OCI-M2 (cell line): ENCODE measurements at regions not wholly inside any gene's neighbourhood (a gene's known extent, or its start where the extent isn't known, plus 50 kb on each side); places are given as distances from the start of the nearest gene placed in this dataset.

ENCODE experiments used
- DNase-seq: peaks from one replicate; lab custom pipeline; 2025; ENCODE audit not compliant: unreplicated experiment; lab: John Stamatoyannopoulos, UW

DNA sequence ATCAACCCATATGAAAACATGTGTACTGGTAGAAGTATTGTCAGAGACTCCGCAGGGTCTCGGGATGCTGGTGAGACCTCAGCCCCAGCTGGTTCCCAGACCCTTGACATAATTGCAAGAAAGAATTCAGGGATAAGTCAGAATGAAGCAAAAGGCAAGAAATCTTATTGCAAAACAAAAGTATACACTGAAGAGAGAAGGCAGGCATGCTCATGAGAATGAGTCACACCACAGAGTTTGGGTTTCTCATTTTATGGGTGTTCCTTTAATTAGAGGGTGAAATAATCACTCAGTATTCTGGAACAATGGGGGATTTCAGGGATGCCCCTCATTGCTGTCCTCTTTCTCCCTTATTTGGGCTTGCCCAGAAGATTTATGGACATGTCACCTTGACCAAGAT is 1423.8 kb upstream of the MIR17HG start:
- DNase-seq, result no peak

DNA sequence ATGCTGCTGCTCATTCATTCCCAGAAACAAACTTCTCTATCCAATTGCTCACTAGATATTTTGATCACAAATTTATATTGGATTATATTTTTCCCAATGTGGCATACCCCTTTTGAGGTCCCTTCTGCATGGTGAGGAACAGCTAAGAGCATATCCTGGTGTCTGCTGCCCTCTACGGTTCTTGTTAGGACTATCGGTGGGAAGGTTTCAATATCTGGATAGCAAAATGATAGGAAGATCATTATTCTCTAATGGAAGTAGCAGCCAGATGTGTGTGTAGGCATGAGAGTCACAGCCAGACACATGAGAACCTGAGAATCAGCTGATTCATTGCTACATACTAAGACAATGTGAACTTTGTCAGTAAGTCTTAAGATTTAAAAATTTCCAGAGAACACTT is 1422.4 kb upstream of the MIR17HG start:
- DNase-seq, result no peak

DNA sequence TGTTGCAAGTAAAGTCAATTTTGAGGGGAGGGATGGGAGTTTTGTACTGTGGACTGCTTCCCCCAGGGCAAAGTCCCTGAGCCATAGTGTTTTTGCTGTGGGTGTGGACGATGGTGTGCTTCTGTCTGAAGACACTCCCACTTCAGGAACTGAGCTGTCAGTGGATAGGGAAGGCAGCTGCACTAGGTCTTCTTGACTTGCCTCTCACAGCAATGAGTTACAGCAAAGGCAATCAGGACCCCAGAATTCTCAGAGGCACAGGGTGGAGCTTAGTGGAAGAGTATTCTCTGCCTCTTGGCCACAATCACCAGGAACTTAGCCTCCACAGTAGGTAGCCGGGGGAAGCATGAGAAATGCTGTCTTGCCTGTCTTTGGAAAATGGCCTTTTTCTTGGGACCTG is 1416.6 kb upstream of the MIR17HG start:
- no peak for DNase-seq

DNA sequence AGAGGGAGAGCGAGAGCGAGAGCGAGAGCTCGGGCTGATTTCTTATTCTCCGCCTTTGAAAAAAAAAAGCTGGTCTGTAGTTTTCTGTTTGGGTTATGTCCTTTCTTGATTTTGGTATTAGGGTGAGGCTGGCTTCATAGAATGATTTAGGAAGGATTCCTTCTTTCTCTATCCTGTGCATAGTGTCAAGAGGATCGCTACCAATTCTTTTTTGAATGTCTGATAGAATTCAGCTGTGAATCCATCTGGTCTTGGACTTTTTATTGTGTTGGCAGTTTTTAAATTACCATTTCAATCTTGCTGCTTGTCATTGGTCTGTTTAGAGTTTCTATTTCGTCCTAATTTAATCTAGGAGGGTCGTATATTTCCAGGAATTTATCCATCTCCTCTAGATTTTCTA is 1414.6 kb upstream of the MIR17HG start:
- DNase-seq, result no peak

DNA sequence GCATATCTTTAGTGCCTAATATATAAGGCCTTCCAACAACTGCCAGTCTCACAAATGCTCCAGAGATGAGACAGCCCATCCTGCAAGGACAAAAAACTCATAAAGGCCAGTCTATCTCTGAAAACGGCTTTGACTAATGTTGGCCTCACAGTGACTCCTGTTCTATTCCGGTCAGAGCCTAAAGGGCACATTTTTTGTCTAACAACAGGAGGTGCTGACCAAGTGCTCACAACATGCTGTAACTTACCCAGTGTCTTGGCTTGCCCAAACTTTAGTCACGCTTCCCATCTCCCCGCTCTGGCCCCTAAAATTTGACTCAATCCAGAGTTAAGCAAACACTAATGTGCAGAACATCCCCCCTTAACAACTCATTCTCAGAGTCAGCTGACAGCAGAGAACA is 1411.2 kb upstream of the MIR17HG start:
- no peak for DNase-seq

DNA sequence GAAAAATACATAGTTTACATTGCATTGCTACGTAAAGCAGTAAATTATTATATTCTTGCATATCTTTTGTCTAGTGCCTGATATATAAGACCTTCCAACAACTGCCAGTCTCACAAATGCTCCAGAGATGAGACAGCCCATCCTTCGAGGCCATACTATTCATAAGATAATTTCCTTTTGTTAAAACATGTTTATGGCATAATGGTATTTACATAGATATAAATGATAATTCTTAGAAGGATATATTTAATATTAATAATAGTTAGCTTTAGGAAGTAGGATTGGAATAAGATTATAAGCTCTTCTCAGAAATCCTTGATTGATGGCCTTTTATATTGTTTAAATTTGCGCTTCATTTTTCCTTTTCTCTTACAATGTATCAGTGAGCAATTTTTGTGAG is 1410.1 kb upstream of the MIR17HG start:
- DNase-seq, result no peak

DNA sequence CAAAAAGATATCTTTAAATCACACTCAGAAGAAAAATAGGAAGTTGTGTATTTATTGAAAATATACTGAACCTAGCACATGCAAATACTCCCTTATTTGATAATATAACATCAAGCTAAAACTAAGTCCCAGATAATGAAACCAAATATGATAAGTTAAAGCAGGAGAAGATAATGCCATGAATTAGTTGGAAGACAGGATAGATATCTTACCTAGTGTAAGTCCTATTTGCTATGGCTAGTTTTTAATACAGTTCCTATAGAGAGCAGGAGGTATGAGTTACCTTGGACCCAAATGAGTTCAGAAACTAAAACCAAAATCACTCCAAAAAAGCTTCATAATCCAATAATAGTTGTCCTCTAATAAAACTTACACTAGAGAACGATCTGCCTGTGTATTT is 1407.1 kb upstream of the MIR17HG start:
- no peak for DNase-seq

DNA sequence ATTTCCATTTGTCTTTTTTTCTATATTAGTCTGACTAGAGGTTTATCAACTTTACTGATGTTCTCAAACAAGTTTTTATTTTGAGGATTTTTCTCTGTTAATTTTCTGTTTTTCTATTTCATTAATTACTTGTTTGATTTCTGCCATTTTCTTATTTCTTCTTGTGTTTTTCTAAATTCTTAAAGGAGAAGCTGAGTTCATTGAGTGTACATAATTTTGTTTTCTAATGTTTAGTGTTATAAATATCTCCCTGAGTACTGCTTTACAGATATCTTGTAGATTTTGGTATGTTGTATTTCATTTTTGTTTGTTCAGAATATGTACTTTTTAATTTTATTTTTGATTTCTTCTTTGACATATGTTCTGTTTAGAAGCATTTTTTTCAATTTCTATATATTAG is 1404.3 kb upstream of the MIR17HG start:
- DNase-seq, result no peak

DNA sequence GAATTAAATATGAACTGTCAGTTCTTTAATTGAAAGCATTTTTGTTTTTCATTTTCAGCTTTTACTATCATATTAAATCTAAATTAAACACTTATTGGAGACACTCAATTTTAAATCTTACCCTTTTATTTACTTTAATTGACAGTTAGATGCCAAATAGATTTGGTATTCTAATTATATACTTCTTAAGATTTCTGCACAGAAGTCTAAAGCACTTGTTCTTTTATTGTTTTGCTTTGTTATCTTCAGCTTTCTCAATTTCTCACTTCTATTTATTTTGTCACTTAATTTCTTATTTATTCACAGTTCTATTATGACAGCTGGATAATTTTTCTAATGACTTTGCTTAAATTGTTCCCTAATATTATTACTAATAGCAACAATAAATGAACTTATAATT is 1397.3 kb upstream of the MIR17HG start:
- no peak for DNase-seq

DNA sequence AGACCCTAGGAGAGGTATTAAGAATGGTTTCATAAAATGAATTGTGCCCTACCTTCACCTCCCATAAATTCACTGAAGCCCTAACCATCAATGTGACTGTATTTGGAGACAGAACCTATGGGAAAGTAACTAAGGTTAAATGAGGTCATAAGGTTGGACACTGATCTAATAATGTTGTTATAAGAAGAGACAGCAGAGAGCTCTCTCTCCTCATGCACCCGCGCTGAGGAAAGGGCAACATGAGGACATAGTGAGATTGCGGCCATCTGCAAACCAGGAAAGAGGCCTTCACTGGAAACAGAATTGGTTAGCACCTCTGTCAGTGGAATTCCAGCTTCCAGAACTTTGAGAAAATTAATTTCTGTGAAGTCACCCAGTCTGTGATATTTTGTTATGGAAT is 1396.1 kb upstream of the MIR17HG start:
- DNase-seq, result no peak

DNA sequence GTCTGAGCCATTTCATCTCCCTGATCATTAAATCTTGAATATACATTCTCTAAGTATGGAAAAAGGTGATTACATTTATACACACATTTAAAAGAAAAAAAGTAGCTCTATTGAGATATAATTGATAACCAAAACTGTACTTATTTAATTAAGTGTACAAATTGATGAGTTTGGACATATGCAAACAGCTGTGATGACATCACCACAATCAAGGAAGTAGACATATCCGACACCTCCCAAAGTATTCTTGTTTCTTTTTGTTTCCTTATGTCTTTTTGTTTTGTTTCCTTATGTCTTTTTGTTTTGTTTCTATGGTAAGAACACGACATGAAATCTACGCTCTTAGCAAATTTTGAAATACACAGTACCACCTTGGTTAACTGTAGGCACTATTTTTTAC is 1393.9 kb upstream of the MIR17HG start:
- no peak for DNase-seq

DNA sequence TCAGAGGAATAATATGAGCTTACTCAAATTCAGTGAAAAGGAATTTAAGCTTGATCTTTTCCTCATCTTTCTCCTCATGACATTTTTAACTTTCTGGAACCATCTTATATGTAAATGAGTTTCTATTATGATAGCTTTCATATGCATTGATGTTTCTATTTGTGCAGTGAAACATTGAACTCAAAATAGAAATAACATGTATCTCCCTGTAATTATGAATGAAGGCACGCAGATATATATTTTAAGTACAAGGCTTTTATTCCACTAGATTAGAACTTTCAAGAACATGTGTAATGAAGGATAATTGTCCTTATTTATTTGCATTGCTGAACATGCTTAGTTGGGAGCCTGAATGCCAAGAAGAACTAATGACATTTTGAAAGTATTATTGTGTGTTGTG is 1391.7 kb upstream of the MIR17HG start:
- no peak for DNase-seq

DNA sequence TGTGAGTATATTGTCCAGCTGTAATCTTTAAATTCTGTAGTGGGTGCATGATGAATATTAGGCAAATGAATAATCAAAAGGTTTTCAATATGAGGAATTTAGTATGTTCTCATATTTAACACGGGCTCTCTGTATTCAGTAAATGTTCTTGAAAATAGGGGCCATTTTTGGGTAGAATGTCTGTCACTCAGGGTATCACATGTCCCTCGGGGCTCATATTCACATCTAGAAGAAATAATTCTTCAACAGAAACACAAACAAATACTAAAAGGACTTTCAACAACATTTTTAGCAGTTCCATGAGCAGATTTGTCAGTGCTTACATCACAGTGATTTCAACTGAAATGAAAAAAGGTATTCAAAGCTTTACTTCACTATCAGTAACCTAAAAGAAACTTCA is 1388.4 kb upstream of the MIR17HG start:
- DNase-seq, result no peak

DNA sequence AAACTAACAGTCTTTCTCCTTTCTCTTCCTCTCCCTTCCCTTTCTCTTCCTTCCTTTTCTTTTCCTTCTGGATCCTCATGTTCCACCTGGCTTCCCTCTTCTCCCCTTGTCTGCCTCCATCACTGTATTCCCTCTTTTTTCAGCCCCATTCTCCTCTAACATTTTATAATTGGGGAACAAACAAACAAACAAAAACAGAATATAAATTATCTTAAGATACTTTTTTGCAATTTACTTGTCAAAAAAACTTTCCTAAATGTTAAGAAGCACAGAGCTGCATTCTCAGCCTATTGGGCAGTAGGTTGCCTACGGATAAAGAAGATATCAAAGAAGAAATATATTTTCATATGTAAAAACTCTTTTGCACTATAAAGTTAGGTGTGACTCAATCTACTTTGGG is 1382.2 kb upstream of the MIR17HG start:
- DNase-seq, result no peak

DNA sequence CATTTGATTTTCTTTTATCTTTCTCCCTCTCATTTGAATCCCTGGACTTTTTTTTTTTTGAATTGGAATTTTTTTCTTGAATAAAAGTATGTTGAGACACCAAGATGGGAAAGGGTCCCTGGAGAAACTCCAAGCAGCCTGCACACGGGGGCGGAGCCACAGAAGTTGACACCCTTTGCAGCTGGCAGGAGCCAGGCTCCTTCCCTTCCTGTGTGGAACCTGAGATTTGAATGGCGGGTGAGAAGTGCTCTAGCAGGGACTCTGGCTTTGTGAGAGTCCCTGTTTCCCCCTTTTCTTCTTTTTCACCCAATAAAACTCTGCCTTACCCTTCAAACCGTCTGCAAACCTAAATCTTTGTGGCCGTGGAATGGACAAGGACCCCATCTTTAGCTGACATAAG is 1381.0 kb upstream of the MIR17HG start:
- DNase-seq, result no peak

DNA sequence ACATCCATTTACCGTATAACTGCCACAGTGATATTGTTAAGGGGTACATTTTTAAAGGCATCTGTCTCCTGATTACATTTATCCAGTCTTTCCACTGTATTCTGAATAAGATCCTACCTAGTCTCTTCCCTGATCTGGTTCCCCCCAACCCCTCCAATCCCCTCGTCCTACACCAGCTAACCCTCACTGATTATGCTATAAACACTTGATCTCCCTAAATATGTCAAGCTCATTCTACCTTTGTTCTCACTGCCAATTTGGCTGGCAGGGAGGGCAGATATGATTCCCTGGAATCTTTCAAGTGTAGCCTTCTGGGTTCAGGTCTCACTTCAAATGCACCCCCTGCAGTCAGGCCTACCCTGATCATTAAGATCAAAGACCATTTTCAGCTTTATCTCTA is 1379.8 kb upstream of the MIR17HG start:
- DNase-seq, result no peak

DNA sequence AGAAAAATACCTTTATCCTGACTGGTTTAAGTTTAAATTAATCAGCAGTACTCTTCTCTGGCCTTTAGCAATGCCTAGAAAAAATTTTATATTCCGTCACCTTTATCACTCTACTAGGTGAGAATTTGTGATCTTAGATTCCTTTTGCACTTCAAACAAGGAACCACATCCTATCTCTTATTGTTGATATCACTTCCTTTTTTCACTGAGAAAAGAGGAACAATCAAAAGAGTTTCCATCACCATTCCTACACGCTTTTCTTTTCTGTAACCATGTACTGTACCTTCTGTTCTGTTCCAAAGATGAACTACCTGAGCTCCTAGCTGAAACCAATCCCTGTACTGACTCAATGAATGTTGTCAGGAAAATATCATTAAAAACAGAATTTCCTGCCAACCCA is 1379.0 kb upstream of the MIR17HG start:
- no peak for DNase-seq

DNA sequence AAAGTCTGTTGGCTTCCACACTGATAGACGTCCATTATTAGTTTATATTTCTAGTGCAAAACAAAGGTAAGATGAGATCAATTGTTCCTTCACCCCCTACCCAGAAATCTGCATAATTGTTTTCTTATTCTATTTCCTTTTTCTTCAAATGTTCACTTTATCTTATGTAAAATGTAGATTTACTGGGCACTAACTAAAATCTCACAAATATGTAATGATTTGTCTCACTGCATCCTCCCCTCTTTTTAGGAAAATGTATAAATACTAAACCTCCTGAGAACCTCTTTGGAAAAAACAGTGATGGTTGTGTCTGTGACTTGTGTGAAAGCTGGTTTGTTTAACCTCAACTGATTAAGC is 1377.2 kb upstream of the MIR17HG start:
- no peak for DNase-seq

DNA sequence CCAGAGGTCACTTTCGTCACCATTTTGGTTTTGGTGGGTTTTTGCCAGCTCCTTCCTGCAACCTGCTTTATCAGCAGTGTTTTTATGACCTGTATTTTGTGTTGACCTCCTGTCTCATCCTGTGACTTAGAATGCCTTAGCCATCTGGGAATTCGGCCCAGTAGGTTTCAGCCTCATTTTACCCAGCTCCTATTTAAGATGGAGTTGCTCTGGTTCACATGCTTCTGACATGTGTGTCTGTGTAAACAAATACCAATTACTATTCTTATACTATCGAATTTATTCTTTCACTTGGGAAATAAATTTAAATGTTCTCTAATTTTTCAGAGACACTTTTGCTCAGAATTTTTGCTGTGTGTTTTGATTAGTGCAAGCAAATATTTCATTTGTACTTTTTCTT is 1370.3 kb upstream of the MIR17HG start:
- no peak for DNase-seq

DNA sequence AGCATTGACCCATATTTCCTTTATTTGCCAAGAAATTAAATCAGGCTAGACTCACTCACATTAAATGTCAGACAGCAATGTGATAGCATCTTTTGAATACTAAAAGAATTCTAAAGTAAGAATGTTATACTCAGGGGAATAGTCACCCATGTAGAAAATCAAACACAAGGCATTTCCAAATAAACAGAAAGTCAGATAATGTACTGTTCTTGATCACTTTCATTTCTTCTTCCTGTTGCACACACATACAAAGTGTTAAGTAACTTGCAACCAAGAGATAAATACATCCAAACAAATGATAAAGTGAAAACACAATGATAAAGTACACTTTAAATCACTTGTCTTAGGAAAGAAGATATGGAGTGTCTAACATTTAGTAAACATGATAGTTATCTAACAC is 1366.6 kb upstream of the MIR17HG start:
- DNase-seq, result no peak

DNA sequence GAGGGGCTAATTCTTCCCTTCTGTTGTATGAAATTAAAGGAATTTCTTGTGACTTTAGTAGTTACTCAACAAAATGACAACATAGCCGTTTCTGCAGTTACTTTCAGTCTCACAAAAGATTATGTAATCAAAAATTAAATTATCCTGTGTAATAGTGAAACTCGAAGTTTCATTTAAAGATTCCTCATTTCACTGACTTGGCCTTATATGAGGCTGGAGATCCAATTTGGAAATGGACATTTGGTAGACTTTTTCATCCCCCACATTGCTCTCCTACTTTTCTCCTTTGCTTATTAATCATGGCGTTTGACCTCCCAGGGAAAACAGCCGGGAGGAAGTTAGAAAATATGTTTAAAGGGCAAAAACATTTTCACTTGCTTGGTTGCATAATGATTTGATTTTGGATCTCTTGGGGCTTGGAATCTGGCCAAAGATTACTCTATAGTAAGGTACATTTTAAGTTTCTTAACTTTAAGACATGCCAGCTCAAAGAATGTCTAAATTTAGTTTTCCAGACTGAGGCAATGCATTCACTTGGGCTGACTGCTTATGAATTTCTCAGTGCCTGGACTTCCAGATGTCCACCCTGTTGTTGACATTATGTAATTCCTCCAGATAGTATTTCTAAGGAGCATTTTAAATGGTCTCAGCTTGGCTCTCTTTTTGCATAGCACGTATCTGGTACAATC is 1364.9 kb upstream of the MIR17HG start:
- DNase-seq, result no peak

DNA sequence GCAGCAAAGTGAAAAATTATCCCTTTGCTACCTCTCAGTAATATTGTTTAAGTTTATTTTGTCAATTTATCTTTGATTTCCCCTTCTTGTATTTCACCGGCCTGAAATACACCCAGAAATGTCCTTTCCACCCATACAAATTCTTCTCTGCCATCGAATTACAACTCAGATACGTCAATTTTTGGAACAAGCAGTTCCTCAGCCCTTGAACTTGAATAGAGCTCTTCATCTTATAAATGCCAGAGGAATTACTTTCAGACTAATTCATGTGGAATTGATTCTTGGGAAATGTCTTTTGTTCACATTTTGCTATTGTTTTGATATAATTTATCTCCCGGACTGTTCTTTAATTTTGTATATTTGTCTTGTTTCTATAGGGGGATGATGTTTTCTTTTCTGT is 1359.3 kb upstream of the MIR17HG start:
- no peak for DNase-seq

DNA sequence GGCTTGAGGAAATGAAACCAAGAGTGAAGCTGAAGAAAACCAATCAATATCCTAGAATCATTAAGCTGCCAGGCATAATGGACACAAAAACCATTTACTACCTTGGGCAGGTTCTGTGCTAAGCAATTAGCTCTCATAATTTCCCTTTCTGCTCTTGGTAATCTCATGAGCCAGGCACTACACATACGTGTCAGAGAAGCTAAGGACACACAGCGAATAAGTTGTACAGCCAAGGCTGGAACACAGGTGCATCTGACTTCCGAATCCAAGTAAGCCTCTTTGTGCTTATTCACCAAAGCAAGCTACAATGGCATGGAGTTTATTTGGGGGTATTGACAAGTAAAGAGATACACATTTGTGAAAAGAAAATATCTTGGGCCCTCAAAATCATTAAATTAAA is 1343.9 kb upstream of the MIR17HG start:
- no peak for DNase-seq

DNA sequence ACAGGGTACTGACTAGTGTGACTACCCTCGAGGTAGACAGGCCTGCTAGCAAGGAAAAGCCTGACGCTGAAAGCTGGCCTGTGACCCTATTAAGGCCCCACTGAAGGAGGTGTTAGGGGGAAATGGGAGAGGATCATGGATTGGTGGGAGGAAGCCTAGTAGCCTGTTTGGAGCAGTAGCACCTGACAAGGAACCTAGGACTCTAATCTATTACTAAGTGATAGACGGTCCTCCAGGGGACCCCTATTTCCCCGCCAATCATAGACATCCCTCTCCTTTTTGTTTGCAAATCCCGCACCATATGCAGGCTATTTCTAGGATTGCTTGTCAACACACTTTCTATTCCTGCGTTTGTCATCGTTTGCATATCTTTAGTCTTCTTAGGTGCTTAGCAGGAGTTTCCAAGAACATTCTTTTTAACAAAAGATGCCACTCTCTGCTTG is 1338.8 kb upstream of the MIR17HG start:
- no peak for DNase-seq
